ENCODE measurements at regions not wholly inside any gene's neighbourhood (a gene's known extent, or its start where the extent isn't known, plus 50 kb on each side); places are given as distances from the start of the nearest gene placed in this dataset.

GRCh38 chr1:177798614-177799013 lies 171.2 kb downstream of the SEC16B start:
- DNase-seq (ENCODE audit: low spot score): no peak
- ATAC-seq: no peak
- Histone ChIP-seq H3K4me2 (ENCODE audit: low read depth, low read length) (no peak overlapping the region), H3K27me3 (ENCODE audit: control insufficient read depth in 1 of 2, insufficient read depth in 2 of 2, low read length in 2 of 2) (no peaks in the 10 kb centered on the region), H3K79me2 (ENCODE audit: insufficient read depth, low read length) (no peaks in the 10 kb centered on the region), H3K4me1 (ENCODE audit: insufficient read depth, low read length) (peaks cover 8% of the 10 kb centered on the region; the same call in 1 of the 2 replicates), H3K4me3 (replicated peaks in 1 of 3; ENCODE audit: insufficient read depth in 1 of 3, low read depth in 2 of 3, low read length in 3 of 3) (no peak overlapping the region), H3K9ac (ENCODE audit: insufficient read depth, low read depth, low read length) (no peak overlapping the region), H3K36me3 (replicated peaks in 1 of 2; ENCODE audit: control insufficient read depth in 1 of 2, insufficient read depth in 2 of 2, low read length in 2 of 2) (no peaks in the 10 kb centered on the region), H3K27ac (ENCODE audit: extremely low read length, insufficient read depth, low read length) (no peak overlapping the region), H3K9me3 (ENCODE audit: low read length) (no peaks in the 10 kb centered on the region), H2AFZ (ENCODE audit: low read length) (no peak overlapping the region), H4K20me1 (ENCODE audit: insufficient read depth, low read length) (no peaks in the 10 kb centered on the region)
- in situ Hi-C loops (cut with HindIII; ENCODE audit: extremely low pct_ligation_motif_present, low pct_unique_long_range_greater_than_20kb): loop anchor here (25.0 kb wide), 1 partner anchor 911 kb away; no protein-coding TSS in a partner anchor
- TF ChIP-seq ASH2L (IDR thresholded peaks at IDR 0.05; ENCODE audit: insufficient read length, low read depth, low read length) (no peak), ZBTB20 (CRISPR knock-in tag; IDR thresholded peaks at IDR 0.05; ENCODE audit: borderline replicate concordance, low read depth) (no peak), MTERF4 (CRISPR knock-in tag; IDR thresholded peaks at IDR 0.05) (no peak), DBP (CRISPR knock-in tag; IDR thresholded peaks at IDR 0.05; ENCODE audit: not compliant biosample characterization) (no peak), FOXM1 (CRISPR knock-in tag; IDR thresholded peaks at IDR 0.05) (no peak), ZNF75D (CRISPR knock-in tag; IDR thresholded peaks at IDR 0.05; ENCODE audit: borderline replicate concordance) (no peak), CSRNP1 (CRISPR knock-in tag; IDR thresholded peaks at IDR 0.05) (no peak), KLF12 (CRISPR knock-in tag; IDR thresholded peaks at IDR 0.05; ENCODE audit: borderline replicate concordance) (no peak), NCOA1 (CRISPR knock-in tag; IDR thresholded peaks at IDR 0.05) (no peak), IKZF4 (CRISPR knock-in tag; IDR thresholded peaks at IDR 0.05; ENCODE audit: borderline replicate concordance, low read depth, not compliant biosample characterization) (no peak), RFX1 (IDR thresholded peaks at IDR 0.05) (no peak), MED1 (CRISPR knock-in tag; IDR thresholded peaks at IDR 0.05) (no peak), ATAD3A (CRISPR knock-in tag; IDR thresholded peaks at IDR 0.05) (no peak), ZNF333 (CRISPR knock-in tag; IDR thresholded peaks at IDR 0.05; ENCODE audit: borderline replicate concordance) (no peak), ZNF350 (CRISPR knock-in tag; IDR thresholded peaks at IDR 0.05; ENCODE audit: borderline replicate concordance, low read depth) (no peak)
- POLR2A ChIA-PET: no interaction called here
- WGBS (ENCODE audit: low lambda C conversion rate): 0% methylated on average over 3 of the region's 3 CpGs
- FAIRE-seq: no peak
- no TSS peak for BruUV-seq (replicated peaks)
- CTCF ChIA-PET (ENCODE audit: low intra/inter-chr PET ratio, low total read pairs): no interaction called here
- intact Hi-C loops (cut with micrococcal nuclease; ENCODE audit: unreplicated experiment): no loop called here

Measured in HepG2 (cell line).